Mucosa of descending colon (tissue), 3 donors: ENCODE measurements at regions not wholly inside any gene's neighbourhood (a gene's known extent, or its start where the extent isn't known, plus 50 kb on each side); places are given as distances from the start of the nearest gene placed in this dataset.

Experiments used
- ATAC-seq: fragments of 200-7000 bp; cut with Tn5 transposase; one replicate; pipeline ENCODE4 v1.9.1; 2020; ENCODE audit warnings: mild to moderate bottlenecking, moderate library complexity
- DNase-seq, 3 donors: peaks; one replicate each; pipeline ENCODE4 v3.0.0-alpha.2; 2020
- H3K36me3 ChIP-seq: fragments of 200-600 bp; one replicate; pipeline ENCODE4 v1.8.0; 2021; ENCODE audit warnings: low read depth, mild to moderate bottlenecking
- H3K4me1 ChIP-seq: fragments of 200-600 bp; one replicate; pipeline ENCODE4 v1.8.0; 2021; ENCODE audit warnings: low read depth, mild to moderate bottlenecking
- H3K4me3 ChIP-seq: fragments of 200-600 bp; one replicate; pipeline ENCODE4 v1.8.0; 2021; ENCODE audit warnings: mild to moderate bottlenecking
- H3K9me3 ChIP-seq: fragments of 200-600 bp; one replicate; pipeline ENCODE4 v1.8.0; 2021; ENCODE audit warnings: mild to moderate bottlenecking
- intact Hi-C, 2 donors: fragments of 100-400 bp; cut with DNase I in 1 of 2; cut with micrococcal nuclease in 1 of 2; formaldehyde crosslinking; loops; one replicate each; pipeline versions ENCODE4 v1.11.0 to v1.11.1; 2022; cut with DNase I, micrococcal nuclease
- TF ChIP-seq, protein P1 (sequence below): fragments of 200-600 bp; IDR thresholded peaks from one replicate; pipeline ENCODE4 v1.8.0; 2022; ENCODE audit warnings: antibody characterized with exemption, mild to moderate bottlenecking
- donor health status: DM: no; HTN: no; CAD: no; lungs with moderate emphysema.
- donor health status: DM: no; HTN: no; CAD: no.
- donor health status: DM: no; HTN: yes; CAD: no.

DNA sequence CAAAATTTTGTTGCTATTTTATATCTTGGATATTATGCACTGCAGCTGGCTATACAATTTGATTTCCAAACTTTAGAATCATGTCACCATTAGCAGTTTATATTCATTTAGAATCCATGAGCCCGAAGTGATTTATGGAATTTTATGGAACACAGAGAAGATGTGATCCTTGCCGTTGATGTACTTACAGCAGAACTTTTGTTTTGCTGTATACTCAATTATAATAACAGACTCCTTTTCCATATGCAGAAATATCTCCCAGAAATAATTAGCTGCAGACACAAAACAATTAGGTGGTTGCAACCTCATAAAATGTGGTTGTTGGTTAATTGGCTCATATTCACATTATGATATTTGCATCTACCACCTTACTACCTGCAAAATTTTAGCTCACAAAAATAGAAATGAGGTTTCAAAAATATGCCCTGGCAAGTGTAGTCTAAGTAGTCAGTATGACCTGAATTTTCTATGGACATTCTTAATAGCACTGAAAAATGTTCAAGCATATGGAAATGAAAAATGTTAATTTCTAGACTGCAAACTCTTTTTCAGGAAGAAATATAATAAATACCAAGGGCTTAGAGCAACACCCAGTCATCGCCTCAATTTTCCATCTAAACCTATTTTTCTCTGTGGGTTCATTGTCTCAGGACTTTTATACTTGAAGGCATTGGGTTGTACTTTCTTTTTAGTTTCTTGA lies 997.6 kb downstream of the MCTP2 start:
- peaks cover 8% of the 10 kb centered on the region for H3K9me3 ChIP-seq
- H3K4me1 ChIP-seq, result no peaks in the 10 kb centered on the region
- TF ChIP-seq, protein P1, sequence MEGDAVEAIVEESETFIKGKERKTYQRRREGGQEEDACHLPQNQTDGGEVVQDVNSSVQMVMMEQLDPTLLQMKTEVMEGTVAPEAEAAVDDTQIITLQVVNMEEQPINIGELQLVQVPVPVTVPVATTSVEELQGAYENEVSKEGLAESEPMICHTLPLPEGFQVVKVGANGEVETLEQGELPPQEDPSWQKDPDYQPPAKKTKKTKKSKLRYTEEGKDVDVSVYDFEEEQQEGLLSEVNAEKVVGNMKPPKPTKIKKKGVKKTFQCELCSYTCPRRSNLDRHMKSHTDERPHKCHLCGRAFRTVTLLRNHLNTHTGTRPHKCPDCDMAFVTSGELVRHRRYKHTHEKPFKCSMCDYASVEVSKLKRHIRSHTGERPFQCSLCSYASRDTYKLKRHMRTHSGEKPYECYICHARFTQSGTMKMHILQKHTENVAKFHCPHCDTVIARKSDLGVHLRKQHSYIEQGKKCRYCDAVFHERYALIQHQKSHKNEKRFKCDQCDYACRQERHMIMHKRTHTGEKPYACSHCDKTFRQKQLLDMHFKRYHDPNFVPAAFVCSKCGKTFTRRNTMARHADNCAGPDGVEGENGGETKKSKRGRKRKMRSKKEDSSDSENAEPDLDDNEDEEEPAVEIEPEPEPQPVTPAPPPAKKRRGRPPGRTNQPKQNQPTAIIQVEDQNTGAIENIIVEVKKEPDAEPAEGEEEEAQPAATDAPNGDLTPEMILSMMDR, result no peak
- intact Hi-C loops, result no loop called here
- no peak overlapping the region for H3K4me3 ChIP-seq
- no peak for ATAC-seq
- no peaks in the 10 kb centered on the region for H3K36me3 ChIP-seq
- no peak for DNase-seq

DNA sequence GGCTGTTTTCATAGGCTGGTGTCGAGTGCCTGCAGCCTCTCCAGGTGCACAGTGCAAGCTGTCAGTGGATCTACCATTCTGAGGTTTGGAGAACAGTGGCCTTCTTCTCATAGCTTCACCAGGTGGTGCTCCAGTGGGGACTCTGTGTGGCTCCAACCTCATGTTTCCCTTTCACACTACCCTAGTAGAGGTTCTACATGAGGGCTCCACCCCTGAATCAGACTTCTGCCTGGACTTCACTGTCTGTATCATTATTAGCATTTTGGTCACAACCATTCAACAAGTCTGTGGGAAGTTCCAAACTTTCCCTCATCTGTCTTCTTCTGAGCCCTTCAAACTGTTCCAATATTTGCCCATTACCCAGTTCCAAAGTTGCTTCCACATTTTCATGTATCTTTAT lies 1003.7 kb downstream of the MCTP2 start:
- intact Hi-C loops, result no loop called here
- ATAC-seq, result no peak

DNA sequence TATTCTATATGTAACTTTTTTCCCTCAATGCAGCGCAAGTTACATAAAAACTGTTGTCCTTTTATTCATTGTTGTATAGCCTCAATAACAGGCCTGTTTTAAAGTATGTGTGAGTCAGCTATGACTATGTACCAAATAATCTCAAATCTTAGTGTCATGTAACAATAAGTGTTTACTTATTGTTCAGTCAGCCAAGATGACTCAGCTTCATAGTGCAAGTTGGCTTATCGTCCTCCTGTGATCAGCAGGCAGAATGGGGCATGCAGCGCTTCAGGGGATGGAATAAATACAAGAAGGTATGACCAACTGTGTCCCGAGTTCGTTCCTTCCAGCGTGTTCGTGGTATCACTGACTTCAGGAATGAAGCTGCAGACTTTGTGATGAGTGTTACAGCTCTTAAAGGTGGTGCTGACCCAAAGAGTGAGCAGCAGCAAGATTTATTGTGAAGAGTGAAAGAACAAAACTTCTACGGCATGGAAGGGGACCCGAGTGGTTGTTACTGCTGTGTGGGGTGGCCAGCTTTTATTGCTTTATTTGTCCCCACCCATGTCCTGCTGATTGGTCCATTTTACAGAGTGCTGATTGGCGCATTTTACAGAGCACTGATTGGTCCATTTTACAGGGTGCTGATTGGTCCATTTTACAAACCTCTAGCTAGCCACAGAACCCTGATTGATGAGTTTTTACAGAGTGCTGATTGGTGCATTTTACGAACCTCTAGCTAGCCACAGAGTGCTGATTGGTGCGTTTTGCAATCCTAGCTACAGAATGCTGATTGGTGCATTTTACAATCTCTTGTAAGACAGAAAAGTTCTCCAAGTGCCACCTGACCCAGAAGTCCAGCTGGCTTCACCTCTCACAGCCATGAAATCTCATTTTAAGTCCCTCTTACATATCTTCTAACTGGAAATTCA lies 1016.0 kb downstream of the MCTP2 start:
- no peak for DNase-seq
- Histone ChIP-seq H3K4me3 (no peak overlapping the region), H3K9me3 (no peaks in the 10 kb centered on the region), H3K4me1 (no peaks in the 10 kb centered on the region), H3K36me3 (no peaks in the 10 kb centered on the region)
- no peak for ATAC-seq
- TF ChIP-seq, protein P1, result no peak
- intact Hi-C loops, result no loop called here

More for the DNA sequence above, 1003.7 kb downstream of the MCTP2 start:
- H3K4me1 ChIP-seq, result no peaks in the 10 kb centered on the region
- DNase-seq, result no peak
- H3K36me3 ChIP-seq, result no peaks in the 10 kb centered on the region
- H3K9me3 ChIP-seq, result peaks cover 25% of the 10 kb centered on the region
- TF ChIP-seq, protein P1, result no peak
- H3K4me3 ChIP-seq, result no peak overlapping the region

DNA sequence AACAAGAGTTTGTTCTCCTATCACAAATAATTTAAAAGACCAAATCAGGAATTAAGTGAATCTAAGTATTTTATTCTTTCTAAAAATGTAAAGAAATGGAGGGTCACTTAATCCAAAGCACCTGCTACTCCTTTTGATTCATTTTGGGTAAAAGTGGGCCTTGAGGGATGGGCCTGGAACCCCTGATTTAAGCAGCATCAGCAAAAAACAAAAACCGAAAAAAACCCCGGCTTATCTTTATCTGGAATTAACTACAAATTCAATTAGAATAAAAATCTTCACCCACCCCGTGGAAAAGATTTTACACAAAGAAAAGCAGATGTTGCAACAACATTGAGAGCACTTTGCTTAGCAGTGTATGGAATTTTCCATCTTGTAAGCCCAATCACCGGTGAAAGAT lies 1018.2 kb downstream of the MCTP2 start:
- TF ChIP-seq, protein P1, result no peak
- H3K9me3 ChIP-seq, result no peaks in the 10 kb centered on the region
- no peak for ATAC-seq
- H3K4me3 ChIP-seq, result no peak overlapping the region
- no peak for DNase-seq
- intact Hi-C loops, result no loop called here
- H3K36me3 ChIP-seq, result no peaks in the 10 kb centered on the region
- H3K4me1 ChIP-seq, result no peaks in the 10 kb centered on the region

DNA sequence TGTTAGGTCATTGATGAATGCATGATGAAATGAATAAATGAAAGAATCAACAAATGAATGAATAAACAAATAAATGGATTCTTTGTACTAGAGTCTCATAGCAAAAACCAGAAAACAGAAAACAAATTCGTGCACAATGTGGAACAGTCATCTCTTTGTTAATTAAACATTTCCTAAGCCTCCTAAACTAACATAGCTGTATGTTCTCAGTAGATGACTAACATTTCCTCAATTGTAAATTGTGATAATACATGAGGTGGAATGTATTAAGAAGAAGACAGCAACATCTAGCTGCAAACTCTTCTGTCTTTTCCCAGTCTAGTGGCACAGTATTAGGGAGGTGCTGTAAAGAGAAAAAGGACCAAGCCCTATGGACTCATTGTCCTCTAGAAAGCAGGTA lies 1021.0 kb downstream of the MCTP2 start:
- intact Hi-C loops, result no loop called here

More for the DNA sequence above, 1021.0 kb downstream of the MCTP2 start:
- Histone ChIP-seq H3K9me3 (no peaks in the 10 kb centered on the region), H3K4me1 (no peaks in the 10 kb centered on the region), H3K4me3 (no peak overlapping the region), H3K36me3 (no peaks in the 10 kb centered on the region)
- TF ChIP-seq, protein P1, result no peak
- ATAC-seq, result no peak
- no peak for DNase-seq
